Natural killer cell (primary cell): ENCODE measurements at regions not wholly inside any gene's neighbourhood (a gene's known extent, or its start where the extent isn't known, plus 50 kb on each side); places are given as distances from the start of the nearest gene placed in this dataset.

Experiments used
- ATAC-seq, 3 donors: fragments of 150-1000 bp in 2 of 3; fragments of 200-7000 bp in 1 of 3; cut with Tn5 transposase; 1 replicate in 1 of 3; 2 replicates in 2 of 3; pipeline ENCODE4 v1.10.0; 2021; ENCODE audit warnings: mild to moderate bottlenecking in 2 of 3, moderate library complexity in 2 of 3
- DNase-seq, 2 donors: peaks; one replicate each; pipeline versions ENCODE4 v3.0.0 to v3.0.0-alpha.2; 2013 to 2021; ENCODE audit warnings: mixed read lengths in 1 of 2
- H3K27ac ChIP-seq: one replicate; pipeline ENCODE4 v1.5.1; 2013; ENCODE audit warnings: mild to moderate bottlenecking, low read length
- H3K27me3 ChIP-seq: one replicate; pipeline ENCODE4 v1.6.1; 2013; ENCODE audit warnings: low read length; ENCODE audit not compliant: control insufficient read depth, insufficient read depth
- H3K36me3 ChIP-seq: one replicate; pipeline ENCODE4 v1.6.1; 2013; ENCODE audit warnings: low read length; ENCODE audit not compliant: control insufficient read depth, insufficient read depth
- H3K4me1 ChIP-seq: one replicate; pipeline ENCODE4 v1.6.1; 2013; ENCODE audit warnings: low read length; ENCODE audit not compliant: control insufficient read depth, insufficient read depth
- H3K4me3 ChIP-seq: one replicate; pipeline ENCODE4 v1.5.1; 2013; ENCODE audit warnings: low read length
- H3K9me3 ChIP-seq: one replicate; pipeline ENCODE4 v1.6.1; 2013; ENCODE audit warnings: low read length; ENCODE audit not compliant: control insufficient read depth, insufficient read depth
- H3K27ac Mint-ChIP-seq, 2 donors: one replicate each; pipeline ENCODE4 v1.8.0; 2022; ENCODE audit warnings: mild to moderate bottlenecking in 2 of 2, mixed read lengths in 2 of 2, moderate library complexity in 1 of 2
- H3K27me3 Mint-ChIP-seq, 2 donors: one replicate each; pipeline ENCODE4 v1.8.0; 2022; ENCODE audit warnings: low read depth in 2 of 2, mixed read lengths in 2 of 2
- H3K36me3 Mint-ChIP-seq: one replicate; pipeline ENCODE4 v1.8.0; 2022; ENCODE audit warnings: mixed read lengths
- H3K4me1 Mint-ChIP-seq, 2 donors: one replicate each; pipeline ENCODE4 v1.8.0; 2022; ENCODE audit warnings: mixed read lengths in 2 of 2
- H3K4me3 Mint-ChIP-seq: one replicate; pipeline ENCODE4 v1.8.0; 2022; ENCODE audit warnings: mild to moderate bottlenecking, moderate library complexity, mixed read lengths
- H3K9me3 Mint-ChIP-seq, 2 donors: one replicate each; pipeline ENCODE4 v1.8.0; 2022; ENCODE audit warnings: mixed read lengths in 2 of 2
- WGBS: methylation state at CpG from one replicate; pipeline ENCODE4 v1.1.7; 2013; ENCODE audit warnings: missing lambda C conversion rate; ENCODE audit not compliant: insufficient coverage; 5-methylcytosine and 5-hydroxymethylcytosine counted together
- intact Hi-C: fragments of 100-400 bp; cut with micrococcal nuclease; formaldehyde crosslinking; loops from one replicate; pipeline ENCODE4 v1.14.2; 2022
- TF ChIP-seq, protein P1 (sequence below): fragments of 200-600 bp; IDR thresholded peaks from one replicate; pipeline ENCODE4 v1.8.0; 2022; ENCODE audit warnings: antibody characterized with exemption

DNA sequence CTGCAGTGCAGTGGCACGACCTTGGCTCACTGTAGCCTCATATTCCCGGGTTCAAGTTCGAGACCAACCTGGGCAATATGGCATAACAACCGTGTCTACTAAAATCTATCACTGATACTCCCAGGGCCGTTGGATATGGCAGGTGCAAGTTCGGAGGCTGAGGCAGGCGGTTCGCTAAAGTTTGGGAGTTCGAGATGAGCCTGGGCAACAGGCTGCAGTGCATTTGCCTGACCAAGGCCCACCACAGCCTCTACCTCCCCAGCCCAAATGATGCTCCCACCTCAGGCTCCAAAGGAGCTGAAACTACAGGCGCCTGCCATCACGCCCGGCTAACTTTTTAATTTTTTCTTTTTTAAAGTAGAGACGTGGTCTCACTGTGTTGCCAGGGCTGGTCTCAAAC lies 177.1 kb upstream of the ALG10B start:
- DNase-seq, result no peak
- intact Hi-C loops, result loop anchor here (2.0 to 10.0 kb wide), 2 partner anchors 965 to 1133 kb away; no protein-coding TSS in a partner anchor
- TF ChIP-seq, protein P1, sequence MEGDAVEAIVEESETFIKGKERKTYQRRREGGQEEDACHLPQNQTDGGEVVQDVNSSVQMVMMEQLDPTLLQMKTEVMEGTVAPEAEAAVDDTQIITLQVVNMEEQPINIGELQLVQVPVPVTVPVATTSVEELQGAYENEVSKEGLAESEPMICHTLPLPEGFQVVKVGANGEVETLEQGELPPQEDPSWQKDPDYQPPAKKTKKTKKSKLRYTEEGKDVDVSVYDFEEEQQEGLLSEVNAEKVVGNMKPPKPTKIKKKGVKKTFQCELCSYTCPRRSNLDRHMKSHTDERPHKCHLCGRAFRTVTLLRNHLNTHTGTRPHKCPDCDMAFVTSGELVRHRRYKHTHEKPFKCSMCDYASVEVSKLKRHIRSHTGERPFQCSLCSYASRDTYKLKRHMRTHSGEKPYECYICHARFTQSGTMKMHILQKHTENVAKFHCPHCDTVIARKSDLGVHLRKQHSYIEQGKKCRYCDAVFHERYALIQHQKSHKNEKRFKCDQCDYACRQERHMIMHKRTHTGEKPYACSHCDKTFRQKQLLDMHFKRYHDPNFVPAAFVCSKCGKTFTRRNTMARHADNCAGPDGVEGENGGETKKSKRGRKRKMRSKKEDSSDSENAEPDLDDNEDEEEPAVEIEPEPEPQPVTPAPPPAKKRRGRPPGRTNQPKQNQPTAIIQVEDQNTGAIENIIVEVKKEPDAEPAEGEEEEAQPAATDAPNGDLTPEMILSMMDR, result no peak

DNA sequence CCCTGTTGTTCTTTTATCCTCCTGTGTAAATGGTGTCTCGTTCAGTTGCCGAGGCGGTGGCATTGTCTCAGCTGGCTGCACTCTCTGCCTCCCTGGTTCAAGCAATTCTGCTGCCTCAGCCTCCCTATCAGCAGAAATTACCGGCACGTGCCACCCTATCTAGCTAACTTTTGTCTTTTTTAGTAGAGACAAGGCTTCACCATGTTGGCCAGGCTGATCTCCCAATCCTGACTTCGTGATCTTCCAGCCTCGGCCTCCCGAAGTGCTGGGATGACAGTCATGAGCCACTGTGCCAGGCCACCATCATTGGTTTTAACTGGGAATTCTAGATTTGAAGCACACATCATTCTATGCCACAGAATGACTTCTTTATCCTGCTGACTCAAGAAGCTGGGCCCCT lies 175.3 kb upstream of the ALG10B start:
- 90% methylated on average over 8 of the region's 8 CpGs for WGBS
- Histone ChIP-seq H3K4me1 (peaks cover 9% of the 10 kb centered on the region), H3K27me3 (peaks cover 8% of the 10 kb centered on the region), H3K9me3 (peaks cover 2% of the 10 kb centered on the region), H3K36me3 (no peaks in the 10 kb centered on the region), H3K4me3 (no peak overlapping the region), H3K27ac (no peak overlapping the region)
- H3K27me3 Mint-ChIP-seq, result no peaks in the 10 kb centered on the region
- no peak overlapping the region for H3K27ac Mint-ChIP-seq
- H3K9me3 Mint-ChIP-seq, result no peaks in the 10 kb centered on the region
- ATAC-seq (no peak), DNase-seq (no peak)
- peaks cover 4 to 6% of the 10 kb centered on the region in 2 donors for H3K4me1 Mint-ChIP-seq
- H3K4me3 Mint-ChIP-seq, result no peak overlapping the region
- TF ChIP-seq, protein P1, result no peak
- H3K36me3 Mint-ChIP-seq, result no peaks in the 10 kb centered on the region
- intact Hi-C loops, result no loop called here

More for the DNA sequence above, 177.1 kb upstream of the ALG10B start:
- H3K9me3 Mint-ChIP-seq, result no peaks in the 10 kb centered on the region
- H3K27ac Mint-ChIP-seq, result no peak overlapping the region
- no peak for ATAC-seq
- no peaks in the 10 kb centered on the region for H3K27me3 Mint-ChIP-seq
- peaks cover 8% of the 10 kb centered on the region for H3K27me3 ChIP-seq
- H3K4me3 ChIP-seq, result no peak overlapping the region
- no peaks in the 10 kb centered on the region for H3K36me3 Mint-ChIP-seq
- no peak overlapping the region for H3K27ac ChIP-seq
- H3K9me3 ChIP-seq, result no peaks in the 10 kb centered on the region
- H3K4me1 Mint-ChIP-seq, result peaks cover 4 to 6% of the 10 kb centered on the region in 2 donors
- H3K36me3 ChIP-seq, result no peaks in the 10 kb centered on the region
- no peak overlapping the region for H3K4me3 Mint-ChIP-seq
- H3K4me1 ChIP-seq, result peaks cover 9% of the 10 kb centered on the region
- 92% methylated on average over 13 of the region's 13 CpGs for WGBS

- H3K4me3 Mint-ChIP-seq, result no peak overlapping the region
- 79% methylated on average over 9 of the region's 9 CpGs for WGBS
These were observed 174.7 kb upstream of the ALG10B start for GRCh38 chr12:38141861-38142260.

GRCh38 chr12:38142974-38143373 lies 173.6 kb upstream of the ALG10B start:
- Histone ChIP-seq H3K9me3 (peaks cover 9% of the 10 kb centered on the region), H3K27ac (no peak overlapping the region), H3K36me3 (no peaks in the 10 kb centered on the region), H3K4me1 (peaks cover 9% of the 10 kb centered on the region), H3K27me3 (peaks cover 6% of the 10 kb centered on the region), H3K4me3 (no peak overlapping the region)
- TF ChIP-seq, protein P1, result no peak
- DNase-seq, result no peak
- Mint-ChIP-seq H3K9me3 (peaks cover 0 to 4% of the 10 kb centered on the region in 2 donors), H3K4me1 (peaks cover 4 to 6% of the 10 kb centered on the region in 2 donors), H3K27ac (no peak overlapping the region), H3K27me3 (no peaks in the 10 kb centered on the region), H3K4me3 (no peak overlapping the region), H3K36me3 (no peaks in the 10 kb centered on the region)
- ATAC-seq, result no peak
- intact Hi-C loops, result no loop called here
- 93% methylated on average over 5 of the region's 5 CpGs for WGBS

More at GRCh38 chr12:38141861-38142260, 174.7 kb upstream of the ALG10B start:
- TF ChIP-seq, protein P1, result no peak
- H3K27ac ChIP-seq, result no peak overlapping the region
- H3K27me3 ChIP-seq, result peaks cover 8% of the 10 kb centered on the region
- DNase-seq (no peak), ATAC-seq (no peak)
- no peaks in the 10 kb centered on the region for H3K27me3 Mint-ChIP-seq
- H3K27ac Mint-ChIP-seq, result no peak overlapping the region
- no peaks in the 10 kb centered on the region for H3K36me3 ChIP-seq
- H3K4me1 ChIP-seq, result peaks cover 9% of the 10 kb centered on the region
- intact Hi-C loops, result no loop called here
- peaks cover 4 to 6% of the 10 kb centered on the region in 2 donors for H3K4me1 Mint-ChIP-seq
- H3K36me3 Mint-ChIP-seq, result no peaks in the 10 kb centered on the region
- H3K9me3 Mint-ChIP-seq, result no peaks in the 10 kb centered on the region
- H3K4me3 ChIP-seq, result no peak overlapping the region
- H3K9me3 ChIP-seq, result peaks cover 6% of the 10 kb centered on the region
